Prostate gland (tissue), 2 donors: ENCODE measurements at regions not wholly inside any gene's neighbourhood (a gene's known extent, or its start where the extent isn't known, plus 50 kb on each side); places are given as distances from the start of the nearest gene placed in this dataset.

Source experiments
- CTCF ChIP-seq, 4 experiments: fragments of 200-600 bp in 2 of 4; fragments of 450-650 bp in 2 of 4; sonication (generic) in 2 of 4; IDR thresholded peaks; 1 replicate in 3 of 4; 2 replicates in 1 of 4; pipeline ENCODE4 v1.5.1; 2016 to 2019; ENCODE audit warnings: antibody characterized with exemption in 4 of 4, mild to moderate bottlenecking in 2 of 4, moderate library complexity in 2 of 4
- POLR2A ChIP-seq: fragments of 450-650 bp; IDR thresholded peaks from one replicate; pipeline ENCODE4 v1.6.1; 2016; ENCODE audit warnings: antibody characterized with exemption, mild to moderate bottlenecking
- POLR2AphosphoS5 ChIP-seq: sonication (generic); formaldehyde crosslinking; IDR thresholded peaks from one replicate; pipeline ENCODE4 v1.6.1; 2017; ENCODE audit warnings: antibody characterized with exemption

- TF ChIP-seq CTCF (IDR thresholded peaks at IDR 0.05) (no peak), POLR2AphosphoS5 (no peak), POLR2A (no peak)
Measured at GRCh38 chr21:35386491-35387079, 337.5 kb upstream of the RUNX1 start.
